Activated T-cell treated with anti-CD3 and anti-CD28 coated beads for 48 hours (primary cell): ENCODE measurements at regions not wholly inside any gene's neighbourhood (a gene's known extent, or its start where the extent isn't known, plus 50 kb on each side); places are given as distances from the start of the nearest gene placed in this dataset.
"Not testable (repeated sequence)": the region's sequence is repeated elsewhere in the genome, so short reads cannot be mapped to it uniquely, and the experiment has no call there.

Experiments used
- DNase-seq: peaks from one replicate; pipeline ENCODE4 v3.0.0-alpha.2; 2020; ENCODE audit warnings: low read depth

GRCh38 chr2:160550048-160550447, 56.4 kb upstream of the RBMS1 start:
- DNase-seq = no peak

GRCh38 chr2:160551259-160551658, 57.7 kb upstream of the RBMS1 start:
- DNase-seq = no peak

GRCh38 chr2:160555420-160556071, 61.9 kb upstream of the RBMS1 start:
- DNase-seq = no peak

GRCh38 chr2:160557903-160558302, 64.3 kb upstream of the RBMS1 start:
- DNase-seq = no peak

GRCh38 chr2:160558531-160558930, 64.9 kb upstream of the RBMS1 start:
- no peak for DNase-seq

- no peak for DNase-seq
Measured at GRCh38 chr2:160561551-160562295, 68.1 kb upstream of the RBMS1 start.

GRCh38 chr2:160562730-160563129, 69.1 kb upstream of the RBMS1 start:
- DNase-seq = no peak

GRCh38 chr2:160564591-160564990, 71.0 kb upstream of the RBMS1 start:
- DNase-seq = no peak

- DNase-seq = no peak
Measured at GRCh38 chr2:160565099-160565845, 71.7 kb upstream of the RBMS1 start.

- no peak for DNase-seq
Measured at GRCh38 chr2:160566717-160567116, 73.1 kb upstream of the RBMS1 start.

- DNase-seq = no peak
Measured at GRCh38 chr2:160568856-160569255, 75.2 kb upstream of the RBMS1 start.

- DNase-seq = no peak
Measured at GRCh38 chr2:160570376-160570775, 76.8 kb upstream of the RBMS1 start.

GRCh38 chr2:160574468-160575140, 81.0 kb upstream of the RBMS1 start:
- DNase-seq = no peak

- no peak for DNase-seq
Measured at GRCh38 chr2:160575368-160575767, 81.8 kb upstream of the RBMS1 start.

GRCh38 chr2:160576054-160576499, 82.5 kb upstream of the RBMS1 start:
- no peak for DNase-seq

GRCh38 chr2:160577081-160577480, 83.5 kb upstream of the RBMS1 start:
- not testable (repeated sequence) for DNase-seq

GRCh38 chr2:160581035-160581434, 87.4 kb upstream of the RBMS1 start:
- DNase-seq = no peak

- no peak for DNase-seq
Measured at GRCh38 chr2:160581448-160581847, 87.8 kb upstream of the RBMS1 start.

- DNase-seq = no peak
Measured at GRCh38 chr2:160582081-160582480, 88.5 kb upstream of the RBMS1 start.

GRCh38 chr2:160582490-160583145, 89.0 kb upstream of the RBMS1 start:
- DNase-seq = no peak

- DNase-seq = no peak
Measured at GRCh38 chr2:160583146-160583535, 89.5 kb upstream of the RBMS1 start.
